Activated CD4-positive, CD25-positive, alpha-beta regulatory T cell treated with anti-CD3 and anti-CD28 coated beads, Interleukin-2, amount 50 U/mL, for 24 hours (primary cell): ENCODE measurements at regions not wholly inside any gene's neighbourhood (a gene's known extent, or its start where the extent isn't known, plus 50 kb on each side); places are given as distances from the start of the nearest gene placed in this dataset.
"Not testable (repeated sequence)": the region's sequence is repeated elsewhere in the genome, so short reads cannot be mapped to it uniquely, and the experiment has no call there.

Experiments used
- ATAC-seq, 2 donors: fragments of 150-1000 bp; cut with Tn5 transposase; one replicate each; pipeline ENCODE4 v1.10.0; 2021; ENCODE audit warnings: mild to moderate bottlenecking in 1 of 2, moderate library complexity in 1 of 2

GRCh38 chr7:69434398-69434815 is 163.9 kb upstream of the AUTS2 start:
- ATAC-seq: no peak

GRCh38 chr7:69435711-69436110 is 162.6 kb upstream of the AUTS2 start:
- no peak for ATAC-seq

- no peak for ATAC-seq
Observed at GRCh38 chr7:69436946-69437345, 161.3 kb upstream of the AUTS2 start.

- no peak for ATAC-seq
Observed at GRCh38 chr7:69438584-69439412, 159.5 kb upstream of the AUTS2 start.

GRCh38 chr7:69439636-69440325 is 158.5 kb upstream of the AUTS2 start:
- ATAC-seq: no peak

- ATAC-seq: no peak
Observed at GRCh38 chr7:69440976-69441375, 157.3 kb upstream of the AUTS2 start.

- ATAC-seq: no peak
Observed at GRCh38 chr7:69443136-69443535, 155.1 kb upstream of the AUTS2 start.

- no peak for ATAC-seq
Observed at GRCh38 chr7:69445541-69445940, 152.7 kb upstream of the AUTS2 start.

GRCh38 chr7:69446213-69446612 is 152.1 kb upstream of the AUTS2 start:
- not testable (repeated sequence) for ATAC-seq

- no peak for ATAC-seq
Observed at GRCh38 chr7:69448071-69448470, 150.2 kb upstream of the AUTS2 start.

- ATAC-seq: no peak
Observed at GRCh38 chr7:69450456-69450855, 147.8 kb upstream of the AUTS2 start.

GRCh38 chr7:69451715-69452114 is 146.6 kb upstream of the AUTS2 start:
- ATAC-seq: no peak

GRCh38 chr7:69452797-69453196 is 145.5 kb upstream of the AUTS2 start:
- ATAC-seq: no peak

- no peak for ATAC-seq
Observed at GRCh38 chr7:69457595-69458504, 140.4 kb upstream of the AUTS2 start.

GRCh38 chr7:69464035-69464434 is 134.2 kb upstream of the AUTS2 start:
- no peak for ATAC-seq

GRCh38 chr7:69465262-69465661 is 133.0 kb upstream of the AUTS2 start:
- no peak for ATAC-seq

- ATAC-seq: no peak
Observed at GRCh38 chr7:69467826-69468225, 130.4 kb upstream of the AUTS2 start.

- no peak for ATAC-seq
Observed at GRCh38 chr7:69476416-69476815, 121.9 kb upstream of the AUTS2 start.

- ATAC-seq: no peak
Observed at GRCh38 chr7:69482676-69483075, 115.6 kb upstream of the AUTS2 start.

- no peak for ATAC-seq
Observed at GRCh38 chr7:69489533-69489932, 108.7 kb upstream of the AUTS2 start.

- no peak for ATAC-seq
Observed at GRCh38 chr7:69498671-69499070, 99.6 kb upstream of the AUTS2 start.

- ATAC-seq: no peak
Observed at GRCh38 chr7:69502358-69502757, 95.9 kb upstream of the AUTS2 start.

GRCh38 chr7:69504733-69505420 is 93.4 kb upstream of the AUTS2 start:
- no peak for ATAC-seq
